Neural cell (in vitro differentiated cells): ENCODE measurements at regions not wholly inside any gene's neighbourhood (a gene's known extent, or its start where the extent isn't known, plus 50 kb on each side); places are given as distances from the start of the nearest gene placed in this dataset.

ENCODE experiments used
- H2AFZ ChIP-seq: fragments of 200-600, 300-800 bp; sonication (generic), shearing (Covaris generic); 2 replicates; pipeline ENCODE4 v1.6.0; 2014; ENCODE audit warnings: low read depth, mild to moderate bottlenecking, antibody characterized with exemption, low read length, moderate library complexity
- H3F3A ChIP-seq: fragments of 200-600 bp; shearing (Covaris generic); 2 replicates; pipeline ENCODE4 v1.6.1; 2016; ENCODE audit warnings: mild to moderate bottlenecking, moderate library complexity, mixed read lengths, antibody characterized with exemption, low read length; ENCODE audit not compliant: insufficient read depth, poor library complexity, severe bottlenecking
- H3K27ac ChIP-seq: fragments of 200-600, 300-800 bp; sonication (generic), shearing (Covaris generic); 2 replicates; pipeline ENCODE4 v1.5.1; 2014; ENCODE audit warnings: mild to moderate bottlenecking, low read length, moderate library complexity
- H3K27me3 ChIP-seq: fragments of 300-800, 200-600 bp; sonication (generic), shearing (Covaris generic); 2 replicates; pipeline ENCODE4 v1.6.0; 2014; ENCODE audit warnings: mild to moderate bottlenecking, low read depth, low read length, moderate library complexity; ENCODE audit not compliant: insufficient read depth
- H3K36me3 ChIP-seq: fragments of 300-800, 200-600 bp; sonication (generic), shearing (Covaris generic); 2 replicates; pipeline ENCODE4 v1.5.1; 2014; ENCODE audit warnings: mild to moderate bottlenecking, antibody characterized with exemption, low read length, moderate library complexity; ENCODE audit not compliant: insufficient read depth
- H3K4me2 ChIP-seq: fragments of 300-800, 200-600 bp; sonication (generic), shearing (Covaris generic); 2 replicates; pipeline ENCODE4 v1.6.0; 2014; ENCODE audit warnings: mild to moderate bottlenecking, low read length
- H3K4me3 ChIP-seq: fragments of 300-800, 200-600 bp; sonication (generic), shearing (Covaris generic); 2 replicates; pipeline ENCODE4 v1.5.1; 2014; ENCODE audit warnings: mild to moderate bottlenecking, low read length, moderate library complexity
- H3K79me2 ChIP-seq: fragments of 200-600 bp; shearing (Covaris generic); replicated peaks from 2 replicates; pipeline ENCODE4 v1.6.0; 2014; ENCODE audit warnings: mild to moderate bottlenecking, low read length, moderate library complexity; ENCODE audit not compliant: insufficient read depth
- H3K9ac ChIP-seq: fragments of 300-800, 200-600 bp; sonication (generic), shearing (Covaris generic); 2 replicates; pipeline ENCODE4 v1.6.1; 2016; ENCODE audit warnings: mild to moderate bottlenecking, low read length, mixed read lengths
- H3K9me2 ChIP-seq: fragments of 200-600 bp; shearing (Covaris generic); 2 replicates; pipeline ENCODE4 v1.6.1; 2016; ENCODE audit warnings: mild to moderate bottlenecking, low read length, mixed read lengths; ENCODE audit not compliant: insufficient read depth
- H3K9me3 ChIP-seq: fragments of 200-600, 300-800 bp; sonication (generic), shearing (Covaris generic); 2 replicates; pipeline ENCODE4 v1.6.1; 2016; ENCODE audit warnings: mild to moderate bottlenecking, mixed run types, low read length, moderate library complexity, mixed read lengths
- H4K20me1 ChIP-seq: fragments of 200-600 bp; shearing (Covaris generic); 2 replicates; pipeline ENCODE4 v1.6.1; 2016; ENCODE audit warnings: mild to moderate bottlenecking, mixed run types; ENCODE audit not compliant: insufficient read depth
- EP300 ChIP-seq: fragments of 450-650 bp; conservative IDR thresholded peaks from 2 replicates; pipeline ENCODE4 v1.6.1; 2014; ENCODE audit warnings: antibody characterized with exemption, mild to moderate bottlenecking, moderate library complexity; ENCODE audit not compliant: poor library complexity, severe bottlenecking
- EZH2 ChIP-seq: fragments of 200-600, 300-800 bp; shearing (Covaris generic), sonication (generic); IDR thresholded peaks from 2 replicates; pipeline ENCODE4 v1.6.1; 2014; ENCODE audit warnings: antibody characterized with exemption, low read length, borderline replicate concordance, mild to moderate bottlenecking; ENCODE audit not compliant: insufficient read depth, poor library complexity, severe bottlenecking
- MXI1 ChIP-seq: fragments of 450-650 bp; conservative IDR thresholded peaks from 2 replicates; pipeline ENCODE4 v1.6.1; 2014; ENCODE audit warnings: antibody characterized with exemption, mild to moderate bottlenecking; ENCODE audit not compliant: poor library complexity, severe bottlenecking
- POLR2AphosphoS5 ChIP-seq: IDR thresholded peaks from 2 replicates; pipeline ENCODE4 v1.6.1; 2012
- RAD21 ChIP-seq: fragments of 450-650 bp; conservative IDR thresholded peaks from 2 replicates; pipeline ENCODE4 v1.6.1; 2014; ENCODE audit warnings: antibody characterized with exemption, mild to moderate bottlenecking, moderate library complexity
- SMC3 ChIP-seq: fragments of 450-650 bp; conservative IDR thresholded peaks from 2 replicates; pipeline ENCODE4 v1.6.1; 2014; ENCODE audit warnings: antibody characterized with exemption, mild to moderate bottlenecking, moderate library complexity; ENCODE audit not compliant: poor library complexity
- TAF1 ChIP-seq: IDR thresholded peaks from 2 replicates; pipeline ENCODE4 v1.6.1; 2012; ENCODE audit warnings: low read depth
- TF ChIP-seq, protein P1 (sequence below): fragments of 450-650 bp; IDR thresholded peaks from 2 replicates; pipeline ENCODE4 v1.5.1; 2014; ENCODE audit warnings: antibody characterized with exemption, mild to moderate bottlenecking, moderate library complexity; ENCODE audit not compliant: poor library complexity, severe bottlenecking
- TF ChIP-seq, protein P2 (sequence below): IDR thresholded peaks from 2 replicates; pipeline ENCODE4 v1.6.1; 2012; ENCODE audit warnings: borderline replicate concordance

DNA sequence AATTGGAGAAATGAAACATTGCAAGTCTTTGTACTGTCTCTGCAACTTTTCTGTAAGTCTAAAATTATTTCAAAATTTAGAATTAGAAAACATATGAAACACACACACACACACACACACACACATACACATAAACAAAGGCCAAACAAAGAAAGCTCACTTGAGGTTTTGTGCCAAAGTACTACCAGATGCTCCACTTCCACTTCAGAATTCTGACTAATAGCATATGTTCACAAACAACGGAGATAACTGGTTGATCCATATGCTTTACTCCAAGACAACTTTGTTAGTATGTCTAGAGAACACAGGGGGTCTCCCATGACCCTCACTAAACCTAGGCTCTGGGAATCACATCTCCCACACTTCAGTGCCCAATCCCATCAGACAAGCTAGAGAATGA lies 133.8 kb upstream of the CLEC14A start:
- Histone ChIP-seq H4K20me1 (no peaks in the 10 kb centered on the region), H2AFZ (no peak overlapping the region), H3K27me3 (no peaks in the 10 kb centered on the region), H3K9me2 (no peaks in the 10 kb centered on the region), H3K4me2 (no peak overlapping the region), H3K9ac (no peak overlapping the region), H3K79me2 (no peaks in the 10 kb centered on the region), H3K4me3 (no peak overlapping the region), H3K36me3 (no peaks in the 10 kb centered on the region), H3K27ac (no peak overlapping the region), H3K9me3 (no peaks in the 10 kb centered on the region), H3F3A (no peaks in the 10 kb centered on the region)
- TF ChIP-seq POLR2AphosphoS5 (no peak), TAF1 (no peak), SMC3 (no peak), RAD21 (no peak), EZH2 (no peak), EP300 (no peak), MXI1 (no peak)
- TF ChIP-seq, protein P1, sequence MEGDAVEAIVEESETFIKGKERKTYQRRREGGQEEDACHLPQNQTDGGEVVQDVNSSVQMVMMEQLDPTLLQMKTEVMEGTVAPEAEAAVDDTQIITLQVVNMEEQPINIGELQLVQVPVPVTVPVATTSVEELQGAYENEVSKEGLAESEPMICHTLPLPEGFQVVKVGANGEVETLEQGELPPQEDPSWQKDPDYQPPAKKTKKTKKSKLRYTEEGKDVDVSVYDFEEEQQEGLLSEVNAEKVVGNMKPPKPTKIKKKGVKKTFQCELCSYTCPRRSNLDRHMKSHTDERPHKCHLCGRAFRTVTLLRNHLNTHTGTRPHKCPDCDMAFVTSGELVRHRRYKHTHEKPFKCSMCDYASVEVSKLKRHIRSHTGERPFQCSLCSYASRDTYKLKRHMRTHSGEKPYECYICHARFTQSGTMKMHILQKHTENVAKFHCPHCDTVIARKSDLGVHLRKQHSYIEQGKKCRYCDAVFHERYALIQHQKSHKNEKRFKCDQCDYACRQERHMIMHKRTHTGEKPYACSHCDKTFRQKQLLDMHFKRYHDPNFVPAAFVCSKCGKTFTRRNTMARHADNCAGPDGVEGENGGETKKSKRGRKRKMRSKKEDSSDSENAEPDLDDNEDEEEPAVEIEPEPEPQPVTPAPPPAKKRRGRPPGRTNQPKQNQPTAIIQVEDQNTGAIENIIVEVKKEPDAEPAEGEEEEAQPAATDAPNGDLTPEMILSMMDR, result no peak
- TF ChIP-seq, protein P2, sequence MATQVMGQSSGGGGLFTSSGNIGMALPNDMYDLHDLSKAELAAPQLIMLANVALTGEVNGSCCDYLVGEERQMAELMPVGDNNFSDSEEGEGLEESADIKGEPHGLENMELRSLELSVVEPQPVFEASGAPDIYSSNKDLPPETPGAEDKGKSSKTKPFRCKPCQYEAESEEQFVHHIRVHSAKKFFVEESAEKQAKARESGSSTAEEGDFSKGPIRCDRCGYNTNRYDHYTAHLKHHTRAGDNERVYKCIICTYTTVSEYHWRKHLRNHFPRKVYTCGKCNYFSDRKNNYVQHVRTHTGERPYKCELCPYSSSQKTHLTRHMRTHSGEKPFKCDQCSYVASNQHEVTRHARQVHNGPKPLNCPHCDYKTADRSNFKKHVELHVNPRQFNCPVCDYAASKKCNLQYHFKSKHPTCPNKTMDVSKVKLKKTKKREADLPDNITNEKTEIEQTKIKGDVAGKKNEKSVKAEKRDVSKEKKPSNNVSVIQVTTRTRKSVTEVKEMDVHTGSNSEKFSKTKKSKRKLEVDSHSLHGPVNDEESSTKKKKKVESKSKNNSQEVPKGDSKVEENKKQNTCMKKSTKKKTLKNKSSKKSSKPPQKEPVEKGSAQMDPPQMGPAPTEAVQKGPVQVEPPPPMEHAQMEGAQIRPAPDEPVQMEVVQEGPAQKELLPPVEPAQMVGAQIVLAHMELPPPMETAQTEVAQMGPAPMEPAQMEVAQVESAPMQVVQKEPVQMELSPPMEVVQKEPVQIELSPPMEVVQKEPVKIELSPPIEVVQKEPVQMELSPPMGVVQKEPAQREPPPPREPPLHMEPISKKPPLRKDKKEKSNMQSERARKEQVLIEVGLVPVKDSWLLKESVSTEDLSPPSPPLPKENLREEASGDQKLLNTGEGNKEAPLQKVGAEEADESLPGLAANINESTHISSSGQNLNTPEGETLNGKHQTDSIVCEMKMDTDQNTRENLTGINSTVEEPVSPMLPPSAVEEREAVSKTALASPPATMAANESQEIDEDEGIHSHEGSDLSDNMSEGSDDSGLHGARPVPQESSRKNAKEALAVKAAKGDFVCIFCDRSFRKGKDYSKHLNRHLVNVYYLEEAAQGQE, result no peak

DNA sequence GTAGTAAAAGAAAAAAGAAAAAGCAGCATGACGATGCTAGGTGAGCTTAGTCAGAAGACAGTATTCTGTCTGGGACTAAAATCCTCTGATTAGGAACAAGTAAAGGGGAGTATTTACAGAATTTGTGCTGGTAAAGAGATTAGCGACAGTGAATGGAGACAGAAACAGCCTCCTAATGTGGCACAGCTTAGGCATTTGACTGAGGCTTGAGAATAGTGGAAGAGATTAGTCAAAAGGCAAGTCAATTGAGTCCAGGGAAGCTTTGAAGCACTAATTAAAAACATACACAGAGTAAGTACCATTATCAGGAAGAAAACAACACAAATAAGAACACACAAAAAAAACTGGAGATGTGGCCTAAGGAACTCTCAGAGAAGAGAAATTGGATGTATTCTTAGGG lies 131.9 kb upstream of the CLEC14A start:
- no peaks in the 10 kb centered on the region for H3K36me3 ChIP-seq
- H4K20me1 ChIP-seq, result no peaks in the 10 kb centered on the region
- H3K27ac ChIP-seq, result no peak overlapping the region
- no peaks in the 10 kb centered on the region for H3K79me2 ChIP-seq
- no peaks in the 10 kb centered on the region for H3K9me3 ChIP-seq
- TF ChIP-seq, protein P1, result no peak
- no peak for TF ChIP-seq MXI1
- no peak for TF ChIP-seq EZH2
- TF ChIP-seq TAF1, result no peak
- TF ChIP-seq, protein P2, result no peak
- TF ChIP-seq EP300, result no peak
- TF ChIP-seq RAD21, result no peak
- no peak for TF ChIP-seq SMC3
- TF ChIP-seq POLR2AphosphoS5, result no peak
- no peak overlapping the region for H2AFZ ChIP-seq
- no peak overlapping the region for H3K4me2 ChIP-seq
- no peak overlapping the region for H3K9ac ChIP-seq
- H3K9me2 ChIP-seq, result no peaks in the 10 kb centered on the region
- no peaks in the 10 kb centered on the region for H3K27me3 ChIP-seq
- no peaks in the 10 kb centered on the region for H3F3A ChIP-seq
- H3K4me3 ChIP-seq, result no peak overlapping the region
